GM10248 (cell line): ENCODE measurements at regions not wholly inside any gene's neighbourhood (a gene's known extent, or its start where the extent isn't known, plus 50 kb on each side); places are given as distances from the start of the nearest gene placed in this dataset.
"Not testable (repeated sequence)": the region's sequence is repeated elsewhere in the genome, so short reads cannot be mapped to it uniquely, and the experiment has no call there.

Experiments used
- CTCF ChIA-PET: fragments of 300-600 bp; sonication (Branson Sonifier 250); formaldehyde crosslinking; extraction: SDS; loops from one replicate; lab custom pipeline; 2021; ENCODE audit warnings: antibody characterized with exemption; lab: Yijun Ruan, JAX
- POLR2A ChIA-PET: fragments of 350-650 bp; sonication (Branson Sonifier 250); formaldehyde crosslinking; extraction: SDS; loops from one replicate; lab custom pipeline; 2020; ENCODE audit warnings: antibody characterized with exemption; lab: Yijun Ruan, JAX
- DNase-seq: peaks from one replicate; pipeline ENCODE4 v3.0.0; 2012; ENCODE audit errors: extremely low spot score
- CTCF ChIP-seq: IDR thresholded peaks from 2 replicates; pipeline ENCODE4 v1.5.1; 2012; ENCODE audit warnings: mild to moderate bottlenecking, low read depth; ENCODE audit errors: extremely low read depth, missing control alignments, control extremely low read depth

GRCh38 chr3:78506581-78507195 is 1261.1 kb downstream of the ROBO1 start:
- no peak for DNase-seq
- TF ChIP-seq CTCF = no peak
- ChIA-PET CTCF (no interaction called here), POLR2A (no interaction called here)

- no peak for DNase-seq
- ChIA-PET CTCF (interaction anchor here (1.0 kb wide), 1 partner anchor 11 kb away, joined by 4 read pairs; no protein-coding TSS in a partner anchor), POLR2A (no interaction called here)
- TF ChIP-seq CTCF = no peak
Measured at GRCh38 chr3:78507196-78507984, 1260.4 kb downstream of the ROBO1 start.

- POLR2A ChIA-PET = no interaction called here
Measured at GRCh38 chr3:78511840-78512239, 1256.0 kb downstream of the ROBO1 start.

GRCh38 chr3:78512786-78513185 is 1255.0 kb downstream of the ROBO1 start:
- POLR2A ChIA-PET, CTCF ChIA-PET, DNase-seq: not testable (repeated sequence)

More at GRCh38 chr3:78511840-78512239, 1256.0 kb downstream of the ROBO1 start:
- DNase-seq = no peak
- CTCF ChIA-PET = no interaction called here
- no peak for TF ChIP-seq CTCF

GRCh38 chr3:78516437-78516836 is 1251.4 kb downstream of the ROBO1 start:
- no peak for TF ChIP-seq CTCF
- ChIA-PET POLR2A (no interaction called here), CTCF (no interaction called here)
- DNase-seq = no peak

- CTCF ChIA-PET = no interaction called here
- no peak for TF ChIP-seq CTCF
Measured at GRCh38 chr3:78516937-78517336, 1250.9 kb downstream of the ROBO1 start.

GRCh38 chr3:78517965-78518364 is 1249.8 kb downstream of the ROBO1 start:
- no peak for TF ChIP-seq CTCF
- CTCF ChIA-PET = no interaction called here
- no peak for DNase-seq
- POLR2A ChIA-PET = no interaction called here

More at GRCh38 chr3:78516937-78517336, 1250.9 kb downstream of the ROBO1 start:
- DNase-seq = no peak
- POLR2A ChIA-PET = no interaction called here
